Common myeloid progenitor, CD34-positive (primary cell): ENCODE measurements at regions not wholly inside any gene's neighbourhood (a gene's known extent, or its start where the extent isn't known, plus 50 kb on each side); places are given as distances from the start of the nearest gene placed in this dataset.

Experiments used
- CTCF ChIA-PET: fragments of 350-600 bp; sonication (Branson Sonifier 250); formaldehyde crosslinking; loops from one replicate; lab custom pipeline; 2021; ENCODE audit warnings: antibody characterized with exemption; lab: Charles Lee
- POLR2A ChIA-PET: fragments of 350-600 bp; sonication (Branson Sonifier 250); formaldehyde crosslinking; loops from one replicate; lab custom pipeline; 2021; ENCODE audit warnings: antibody characterized with exemption; lab: Charles Lee
- DNase-seq, 3 donors: peaks; one replicate each; pipeline versions ENCODE4 v3.0.0 to v3.0.0-alpha.2; 2013
- H3K27ac ChIP-seq, 2 experiments: 1 replicate in 1 of 2; 2 replicates in 1 of 2; pipeline ENCODE4 v1.7.0; 2013; ENCODE audit warnings: inconsistent platforms in 2 of 2, low read length in 2 of 2, mild to moderate bottlenecking in 2 of 2, low read depth in 1 of 2, moderate library complexity in 1 of 2; ENCODE audit not compliant: severe bottlenecking in 2 of 2, insufficient read depth in 1 of 2, poor library complexity in 1 of 2
- H3K27me3 ChIP-seq, 5 experiments: replicated peaks in 2 of 5; 1 replicate in 3 of 5; 2 replicates in 2 of 5; pipeline versions ENCODE4 v1.6.1 to v1.7.0; 2013; ENCODE audit warnings: low read length in 4 of 5, mild to moderate bottlenecking in 2 of 5, moderate library complexity in 2 of 5, inconsistent platforms in 1 of 5; ENCODE audit not compliant: insufficient read depth in 5 of 5, control insufficient read depth in 4 of 5
- H3K36me3 ChIP-seq, 4 experiments: 1 replicate in 2 of 4; 2 replicates in 2 of 4; pipeline versions ENCODE4 v1.6.1 to v1.7.0; 2013; ENCODE audit warnings: low read length in 3 of 4, control low read depth in 1 of 4, mild to moderate bottlenecking in 1 of 4; ENCODE audit not compliant: control insufficient read depth in 4 of 4, insufficient read depth in 4 of 4
- H3K4me1 ChIP-seq, 4 experiments: 1 replicate in 3 of 4; 2 replicates in 1 of 4; pipeline versions ENCODE4 v1.6.1 to v1.7.1; 2013; ENCODE audit warnings: low read length in 3 of 4, mild to moderate bottlenecking in 3 of 4, control low read depth in 1 of 4, inconsistent platforms in 1 of 4, moderate library complexity in 1 of 4; ENCODE audit not compliant: control insufficient read depth in 4 of 4, insufficient read depth in 4 of 4; ENCODE audit errors: control extremely low read depth in 1 of 4
- H3K4me3 ChIP-seq, 7 experiments: 1 replicate in 4 of 7; 2 replicates in 3 of 7; pipeline versions ENCODE4 v1.5.1 to v1.7.0; 2013; ENCODE audit warnings: mild to moderate bottlenecking in 7 of 7, low read length in 6 of 7, moderate library complexity in 6 of 7, inconsistent platforms in 2 of 7, low read depth in 2 of 7, control low read depth in 1 of 7; ENCODE audit not compliant: insufficient read depth in 4 of 7, control insufficient read depth in 1 of 7; ENCODE audit errors: extremely low read depth in 1 of 7
- H3K9me3 ChIP-seq, 5 experiments: 1 replicate in 4 of 5; 2 replicates in 1 of 5; pipeline versions ENCODE4 v1.6.1 to v1.7.1; 2013; ENCODE audit warnings: low read length in 4 of 5, mild to moderate bottlenecking in 2 of 5, inconsistent platforms in 1 of 5, low read depth in 1 of 5, moderate library complexity in 1 of 5; ENCODE audit not compliant: control insufficient read depth in 4 of 5, insufficient read depth in 2 of 5; ENCODE audit errors: control extremely low read depth in 1 of 5
- WGBS: methylation state at CpG from one replicate; pipeline ENCODE4 v1.1.5; 2013; ENCODE audit not compliant: insufficient coverage; 5-methylcytosine and 5-hydroxymethylcytosine counted together

DNA sequence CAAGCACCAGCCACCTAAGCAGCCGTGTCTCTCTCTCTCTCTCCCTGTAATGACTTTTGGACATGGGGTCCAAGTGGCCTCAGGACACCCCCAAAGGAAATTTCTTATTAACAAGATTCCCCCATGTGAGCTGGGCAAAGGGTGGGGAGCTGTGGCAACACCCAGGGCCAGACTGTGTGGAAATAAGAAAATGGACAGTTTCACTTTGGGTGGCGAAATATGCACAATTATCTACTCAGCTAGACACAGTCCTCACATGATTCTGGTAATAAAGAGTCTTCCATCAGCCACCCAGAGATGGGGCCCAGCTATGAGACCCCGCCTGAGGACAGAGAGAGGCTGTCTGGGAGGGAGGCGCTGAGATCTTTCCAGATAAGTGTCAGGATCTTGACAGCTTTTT is 96.8 kb upstream of the TPM1 start:
- 67% methylated on average over 1 of the region's 4 CpGs for WGBS
- Histone ChIP-seq H3K27me3 (peaks cover 0 to 27% (median 8%) of the 10 kb centered on the region in 5 experiments), H3K4me1 (no peaks in the 10 kb centered on the region), H3K36me3 (no peaks in the 10 kb centered on the region), H3K9me3 (no peaks in the 10 kb centered on the region), H3K4me3 (no peak overlapping the region), H3K27ac (no peak overlapping the region)
- POLR2A ChIA-PET, result no interaction called here
- CTCF ChIA-PET, result no interaction called here
- DNase-seq, result no peak

- POLR2A ChIA-PET, result no interaction called here
- no peak overlapping the region for H3K4me3 ChIP-seq
- CTCF ChIA-PET, result interaction anchor here (1.2 kb wide), 1 partner anchor 9 kb away, joined by 3 read pairs; no protein-coding TSS in a partner anchor
Measured at GRCh38 chr15:62946940-62947339, 95.6 kb upstream of the TPM1 start.

DNA sequence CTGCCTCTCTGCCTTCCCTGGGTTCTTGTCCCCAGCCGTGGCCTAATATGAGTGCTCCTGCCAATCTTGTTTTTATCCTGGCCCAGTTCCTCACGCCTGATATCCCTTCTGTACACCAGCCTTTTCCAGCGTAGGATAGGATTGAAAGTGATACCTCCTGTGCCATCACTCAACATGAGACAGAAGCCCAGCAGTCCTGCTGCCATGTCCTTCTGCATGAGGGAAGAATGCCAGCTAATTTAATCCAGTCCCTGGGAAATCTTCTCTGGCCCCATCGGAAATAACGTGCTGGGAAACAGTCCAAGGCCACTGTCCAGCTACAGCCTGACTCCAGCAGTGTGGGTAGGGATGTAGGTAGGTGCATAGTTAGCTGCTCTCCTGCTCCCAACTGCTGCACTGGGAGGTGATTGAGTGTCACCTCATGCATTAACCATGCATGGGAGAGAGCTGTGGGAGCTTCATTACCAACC is 92.0 kb upstream of the TPM1 start:
- DNase-seq, result no peak
- WGBS, result 96% methylated on average over 5 of the region's 5 CpGs
- Histone ChIP-seq H3K27me3 (peaks cover 4 to 63% (median 19%) of the 10 kb centered on the region in 5 experiments), H3K9me3 (no peaks in the 10 kb centered on the region), H3K36me3 (no peaks in the 10 kb centered on the region), H3K4me1 (no peaks in the 10 kb centered on the region), H3K27ac (no peak overlapping the region), H3K4me3 (no peak overlapping the region)
- CTCF ChIA-PET, result no interaction called here
- POLR2A ChIA-PET, result no interaction called here

More at GRCh38 chr15:62946940-62947339, 95.6 kb upstream of the TPM1 start:
- Histone ChIP-seq H3K27ac (no peak overlapping the region), H3K27me3 (peaks cover 4 to 39% (median 12%) of the 10 kb centered on the region in 5 experiments), H3K4me1 (no peaks in the 10 kb centered on the region), H3K36me3 (no peaks in the 10 kb centered on the region), H3K9me3 (no peaks in the 10 kb centered on the region)
- DNase-seq, result no peak
- 96% methylated on average over 2 of the region's 2 CpGs for WGBS

DNA sequence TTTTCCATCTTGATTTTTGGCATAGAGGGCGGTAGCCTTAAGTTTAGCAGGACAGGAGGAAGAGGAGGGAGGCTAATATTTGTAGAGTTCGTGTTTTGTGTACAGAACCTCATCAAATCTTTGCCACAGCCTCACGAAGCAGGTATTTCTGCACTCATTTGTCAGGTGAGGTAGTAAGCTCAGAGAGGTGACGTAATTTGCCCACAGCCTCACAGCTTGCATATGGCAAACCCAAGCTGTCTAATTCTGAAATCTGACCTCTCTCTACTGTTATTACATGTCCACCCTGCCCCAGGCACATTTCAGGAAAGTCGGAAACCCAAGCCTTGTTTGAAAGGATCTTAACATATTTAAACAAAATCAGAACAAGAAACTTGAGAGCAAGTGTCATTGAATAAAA is 91.1 kb upstream of the TPM1 start:
- Histone ChIP-seq H3K27me3 (peaks cover 4 to 63% (median 19%) of the 10 kb centered on the region in 5 experiments), H3K4me1 (no peaks in the 10 kb centered on the region), H3K4me3 (no peak overlapping the region), H3K27ac (no peak overlapping the region), H3K36me3 (no peaks in the 10 kb centered on the region), H3K9me3 (no peaks in the 10 kb centered on the region)
- ChIA-PET CTCF (no interaction called here), POLR2A (no interaction called here)
- DNase-seq, result no peak
- WGBS, result 100% methylated on average over 4 of the region's 5 CpGs

GRCh38 chr15:62953021-62953420 is 89.5 kb upstream of the TPM1 start:
- Histone ChIP-seq H3K9me3 (no peaks in the 10 kb centered on the region), H3K27ac (no peak overlapping the region), H3K36me3 (no peaks in the 10 kb centered on the region), H3K4me3 (no peak overlapping the region), H3K27me3 (peaks cover 4 to 54% (median 17%) of the 10 kb centered on the region in 5 experiments), H3K4me1 (no peaks in the 10 kb centered on the region)
- CTCF ChIA-PET, result no interaction called here
- 30% methylated on average over 13 of the region's 29 CpGs for WGBS
- POLR2A ChIA-PET, result no interaction called here
- no peak for DNase-seq

DNA sequence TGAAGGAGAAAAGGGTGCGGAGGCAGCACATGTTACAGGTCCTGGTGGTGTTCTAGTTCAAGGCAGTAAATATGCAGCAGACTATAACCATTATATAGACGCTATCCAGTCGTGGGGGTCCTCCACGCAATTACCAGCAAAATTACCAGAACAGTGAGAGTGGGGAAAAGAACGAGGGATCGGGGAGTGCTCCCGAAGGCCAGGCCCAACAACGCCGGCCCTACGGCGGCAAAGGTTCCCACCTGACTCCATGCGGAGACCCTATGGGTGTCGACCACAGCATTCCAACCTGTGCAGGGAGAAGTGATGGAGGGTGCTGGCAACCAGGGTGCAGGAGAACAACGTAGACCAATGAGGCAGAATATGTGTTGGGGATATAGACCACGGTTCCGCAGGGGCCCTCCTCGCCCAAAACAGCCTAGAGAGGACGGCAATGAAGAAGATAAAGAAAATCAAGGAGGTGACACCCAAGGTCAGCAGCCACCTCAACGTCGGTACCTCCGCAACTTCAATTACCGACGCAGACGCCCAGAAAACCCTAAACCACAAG is 89.0 kb upstream of the TPM1 start:
- Histone ChIP-seq H3K36me3 (no peaks in the 10 kb centered on the region), H3K9me3 (no peaks in the 10 kb centered on the region), H3K4me1 (no peaks in the 10 kb centered on the region), H3K27ac (no peak overlapping the region), H3K27me3 (peaks cover 4 to 50% (median 15%) of the 10 kb centered on the region in 5 experiments), H3K4me3 (no peak overlapping the region)
- no peak for DNase-seq
- ChIA-PET CTCF (no interaction called here), POLR2A (no interaction called here)
- 99% methylated on average over 22 of the region's 24 CpGs for WGBS

GRCh38 chr15:62957130-62957529 is 85.4 kb upstream of the TPM1 start:
- CTCF ChIA-PET, result interaction anchor here (1.1 kb wide), 1 partner anchor 10 kb away, joined by 3 read pairs; no protein-coding TSS in a partner anchor

More at GRCh38 chr15:62957130-62957529, 85.4 kb upstream of the TPM1 start:
- Histone ChIP-seq H3K9me3 (no peaks in the 10 kb centered on the region), H3K27ac (no peak overlapping the region), H3K4me3 (no peak overlapping the region), H3K4me1 (no peaks in the 10 kb centered on the region), H3K36me3 (no peaks in the 10 kb centered on the region), H3K27me3 (peaks cover 0 to 23% (median 6%) of the 10 kb centered on the region in 5 experiments)
- POLR2A ChIA-PET, result no interaction called here
- DNase-seq, result peak in 1 of 3 donors; percentile 2
- WGBS, result 85% methylated on average over 6 of the region's 6 CpGs
